ENCODE measurements at regions not wholly inside any gene's neighbourhood (a gene's known extent, or its start where the extent isn't known, plus 50 kb on each side); places are given as distances from the start of the nearest gene placed in this dataset.

- peak; percentile 19 for DNase-seq
Observed at GRCh38 chrX:149151805-149152757, 353.0 kb downstream of the IDS start.

DNA sequence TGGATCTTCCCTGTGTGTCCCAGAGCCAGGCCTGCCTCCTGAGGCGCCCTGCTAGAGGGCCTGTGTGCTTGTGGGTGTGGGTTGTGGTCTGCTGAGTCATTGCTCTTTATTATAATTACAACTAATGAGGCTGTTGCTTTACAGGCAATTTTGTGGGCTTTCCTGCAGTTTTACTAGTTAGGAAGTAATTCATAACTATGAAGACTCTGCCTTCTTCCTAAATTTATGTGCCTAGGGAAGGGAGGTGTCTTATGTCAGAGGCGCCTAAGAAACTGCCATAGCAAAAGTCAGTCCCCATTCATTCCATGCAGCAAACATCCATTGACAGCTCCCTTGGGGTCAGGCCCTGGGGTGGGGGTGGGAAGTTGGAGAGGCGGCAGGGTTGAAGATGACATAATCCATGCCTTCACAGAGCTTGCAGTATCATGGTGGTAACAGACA lies 359.2 kb downstream of the IDS start:
- peak; percentile 64 for DNase-seq

DNA sequence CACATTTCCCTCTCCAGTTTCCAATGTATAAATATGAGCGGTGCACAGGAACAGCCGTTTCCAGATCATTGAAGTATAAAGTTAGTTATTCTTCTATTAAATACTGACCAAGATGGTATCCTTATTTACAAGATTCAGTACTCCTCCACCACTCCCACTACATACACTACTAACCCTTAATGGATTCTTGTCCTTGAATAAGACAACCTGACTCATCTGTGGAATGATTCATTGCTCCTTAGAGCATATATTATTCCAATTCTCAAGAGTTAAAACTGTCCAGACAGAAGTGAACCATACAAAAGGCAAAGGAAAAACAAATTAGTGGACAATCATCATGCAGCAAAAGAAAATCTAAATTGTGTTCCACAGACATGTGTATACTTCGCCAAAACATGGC lies 373.3 kb downstream of the IDS start:
- no peak for DNase-seq

DNA sequence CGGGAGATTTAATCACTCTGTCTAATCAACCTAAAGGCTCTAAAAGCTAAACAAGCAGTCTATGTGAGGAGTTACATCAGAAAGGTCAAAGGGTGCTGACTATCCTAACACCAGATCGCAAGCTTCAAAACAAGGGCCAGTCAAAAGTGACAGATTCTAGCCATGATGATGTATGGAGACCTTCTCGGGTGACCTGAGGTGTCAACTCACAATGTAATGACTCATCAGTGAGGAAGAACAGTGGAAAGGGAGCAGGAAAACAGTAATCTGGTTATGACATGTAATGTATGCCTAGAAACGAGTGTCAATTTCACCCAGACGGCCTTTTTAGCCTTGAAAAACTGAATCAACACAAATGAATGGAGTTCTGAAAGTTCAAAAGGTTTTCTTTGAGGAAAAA lies 375.3 kb downstream of the IDS start:
- DNase-seq: no peak

DNA sequence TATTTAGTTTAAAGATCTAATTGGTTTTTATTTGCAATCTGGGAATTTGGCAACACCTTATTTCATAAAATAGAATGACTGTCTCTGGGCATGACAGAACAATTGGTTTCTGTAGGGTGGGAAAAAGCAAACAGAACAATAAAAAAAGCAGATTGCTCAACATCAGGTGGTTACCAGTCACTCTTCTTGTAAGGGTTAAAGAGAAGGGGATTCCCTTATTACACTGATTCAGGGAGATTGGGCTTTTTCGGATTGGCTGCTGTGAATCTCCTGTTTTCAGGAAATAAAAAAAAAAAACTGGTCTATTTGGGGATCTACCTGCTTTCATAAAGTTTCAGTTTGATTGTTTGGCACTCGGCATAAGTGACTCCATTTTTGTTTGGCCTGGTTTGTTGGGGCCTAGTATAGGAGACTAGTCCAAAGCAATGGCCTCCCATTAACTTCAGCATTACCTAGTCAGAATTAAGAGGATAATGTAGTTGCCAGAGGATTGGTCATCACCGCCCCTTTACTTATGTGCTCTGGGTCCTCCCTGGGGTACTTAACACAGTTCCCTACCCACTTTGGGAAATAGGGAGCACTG lies 380.5 kb downstream of the IDS start:
- no peak for DNase-seq

- no peak for DNase-seq
Observed at GRCh38 chrX:149121206-149121920, 383.7 kb downstream of the IDS start.

GRCh38 chrX:149120459-149120858 lies 384.6 kb downstream of the IDS start:
- no peak for DNase-seq

GRCh38 chrX:149114874-149115273 lies 390.2 kb downstream of the IDS start:
- DNase-seq: no peak

DNA sequence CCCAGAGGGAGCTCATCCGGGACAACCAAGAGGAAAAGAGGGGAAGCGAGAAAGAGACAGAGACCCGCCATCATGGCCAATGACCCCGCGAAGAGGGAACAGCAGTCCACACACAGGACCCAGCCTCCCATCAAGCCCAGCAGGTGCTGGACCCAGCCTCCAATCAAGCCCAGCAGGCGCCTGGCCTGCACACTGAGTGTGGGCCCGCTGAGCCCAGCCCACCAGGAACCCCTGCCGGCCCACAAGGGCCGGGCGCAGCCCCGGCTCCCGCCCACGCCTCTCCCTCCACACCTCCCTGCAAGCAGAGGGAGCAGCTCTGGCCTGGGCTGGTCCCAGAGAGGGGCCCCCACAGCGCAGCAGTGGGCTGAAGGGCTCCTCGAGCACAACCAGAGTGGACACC lies 391.1 kb downstream of the IDS start:
- DNase-seq: no peak

GRCh38 chrX:149097786-149098185 lies 407.3 kb downstream of the IDS start:
- DNase-seq: no peak

GRCh38 chrX:149092179-149092578 lies 412.9 kb downstream of the IDS start:
- no peak for DNase-seq

DNA sequence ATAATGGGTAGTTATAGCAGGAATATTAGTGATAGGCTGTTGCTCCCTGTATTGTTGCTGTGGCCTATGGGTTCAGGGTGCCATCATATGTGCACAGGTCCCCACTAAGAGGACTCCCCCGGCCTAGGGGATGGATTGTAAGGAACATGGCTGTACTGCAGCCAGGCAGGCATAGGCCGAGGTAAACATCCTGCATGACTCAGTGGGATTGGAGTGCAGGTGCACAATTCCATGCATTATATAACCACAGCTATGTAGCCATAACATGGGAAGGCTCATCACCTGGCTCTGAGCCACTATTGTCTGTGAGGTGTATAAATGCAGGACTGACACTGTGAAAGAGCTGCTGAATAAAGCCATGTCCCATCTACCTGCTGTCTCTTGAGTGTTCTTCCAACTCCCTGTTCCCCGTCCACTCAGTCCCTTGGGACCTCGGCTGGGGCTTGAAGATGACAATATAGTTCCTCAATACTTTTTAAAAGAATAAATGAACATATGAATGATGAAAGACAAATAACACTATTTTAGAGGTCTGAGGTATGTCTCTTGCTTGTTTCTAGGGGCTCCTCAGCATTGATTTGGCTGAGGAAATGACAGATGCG lies 425.2 kb downstream of the IDS start:
- DNase-seq: no peak

DNA sequence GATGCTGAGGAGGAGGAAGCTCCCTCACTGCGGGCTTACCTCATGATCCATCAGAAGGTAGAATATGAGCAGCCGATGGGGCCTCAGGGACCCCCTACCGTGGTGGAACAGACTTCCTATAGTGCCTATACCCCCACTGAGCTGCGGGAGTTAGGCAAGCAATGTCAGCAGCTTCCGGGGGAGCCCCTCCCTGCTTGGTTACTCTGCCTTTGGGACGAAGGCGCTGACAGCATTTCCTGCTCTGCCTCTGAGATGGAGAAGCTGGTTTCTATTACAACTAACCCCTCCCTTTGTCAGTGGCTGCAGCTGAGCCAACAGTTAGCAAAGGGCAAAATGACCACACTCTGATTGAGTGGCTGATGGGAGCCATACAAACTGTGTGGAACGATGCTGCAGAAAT lies 430.7 kb downstream of the IDS start:
- peak; percentile 1 for DNase-seq

- no peak for DNase-seq
Observed at GRCh38 chrX:149073479-149073878, 431.6 kb downstream of the IDS start.

- DNase-seq: no peak
Observed at GRCh38 chrX:149069899-149070298, 435.2 kb downstream of the IDS start.

DNA sequence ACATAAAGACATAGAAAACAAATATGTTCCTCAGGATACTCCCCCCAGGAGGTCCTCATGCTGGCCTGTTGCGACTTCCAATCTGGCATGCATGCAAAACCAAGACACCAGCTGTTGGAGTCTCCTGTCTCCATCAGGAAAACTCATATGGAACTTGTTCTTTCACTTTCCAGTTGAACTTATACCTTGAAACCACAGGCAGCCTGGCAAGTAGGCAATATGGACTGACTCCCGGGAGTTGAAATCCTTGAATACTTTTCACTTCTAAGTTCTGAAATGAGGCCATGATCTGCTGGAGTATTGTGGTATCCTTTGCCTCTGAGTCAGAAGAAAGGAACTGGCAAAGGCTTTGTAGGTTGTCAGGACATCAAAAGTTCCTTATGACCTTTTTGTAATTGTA lies 444.2 kb downstream of the IDS start:
- DNase-seq: no peak

Data from MV-4-11 (cell line).